ENCODE measurements at regions not wholly inside any gene's neighbourhood (a gene's known extent, or its start where the extent isn't known, plus 50 kb on each side); places are given as distances from the start of the nearest gene placed in this dataset.

DNA sequence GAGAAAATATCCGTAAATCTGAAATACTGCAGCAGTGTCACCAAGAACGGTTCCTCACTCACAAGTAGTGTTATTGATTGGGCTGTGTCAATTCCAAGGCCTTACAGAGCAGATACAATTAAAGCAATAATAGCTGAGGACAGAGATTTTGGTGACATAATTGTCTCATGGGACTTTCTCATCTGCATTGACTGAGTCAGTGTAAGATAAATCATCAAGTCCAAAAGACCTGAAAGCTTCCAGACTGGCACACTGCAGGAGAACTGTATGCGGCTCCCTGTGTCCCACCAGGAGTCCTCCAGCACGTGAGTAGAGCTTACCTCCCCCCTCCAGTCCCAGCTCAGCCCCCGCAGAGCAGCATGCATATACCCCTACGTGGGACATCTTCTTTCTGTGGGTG lies 655.2 kb upstream of the ARID1B start:
- Histone ChIP-seq H3K27ac (no peak overlapping the region), H3K4me1 (no peaks in the 10 kb centered on the region), H3K4me3 (no peak overlapping the region)

DNA sequence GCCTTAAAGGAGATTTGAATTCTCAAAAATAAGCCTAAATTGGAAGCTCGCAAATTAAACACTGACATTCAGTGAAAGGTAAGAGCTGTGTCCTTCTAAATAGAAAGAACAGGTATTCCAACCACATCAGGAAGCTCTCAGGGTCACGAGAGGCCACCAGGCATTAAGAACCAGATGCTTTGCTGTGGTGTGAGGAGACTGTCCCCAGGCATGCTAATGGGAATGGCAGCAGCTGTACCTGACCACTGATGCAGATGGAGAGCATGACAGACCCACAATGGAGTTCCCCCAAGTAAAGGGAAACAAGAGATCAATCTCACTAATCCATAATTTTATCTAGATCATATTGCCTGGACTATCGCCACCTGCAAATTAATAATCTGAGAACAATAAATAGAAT lies 658.9 kb upstream of the NOX3 start:
- H3K4me1 ChIP-seq: no peaks in the 10 kb centered on the region
- no peak for TF ChIP-seq EZH2 (IDR thresholded peaks at IDR 0.05)
- no peak for TF ChIP-seq EZH2phosphoT487 (IDR thresholded peaks at IDR 0.05)
- TF ChIP-seq, protein P1, sequence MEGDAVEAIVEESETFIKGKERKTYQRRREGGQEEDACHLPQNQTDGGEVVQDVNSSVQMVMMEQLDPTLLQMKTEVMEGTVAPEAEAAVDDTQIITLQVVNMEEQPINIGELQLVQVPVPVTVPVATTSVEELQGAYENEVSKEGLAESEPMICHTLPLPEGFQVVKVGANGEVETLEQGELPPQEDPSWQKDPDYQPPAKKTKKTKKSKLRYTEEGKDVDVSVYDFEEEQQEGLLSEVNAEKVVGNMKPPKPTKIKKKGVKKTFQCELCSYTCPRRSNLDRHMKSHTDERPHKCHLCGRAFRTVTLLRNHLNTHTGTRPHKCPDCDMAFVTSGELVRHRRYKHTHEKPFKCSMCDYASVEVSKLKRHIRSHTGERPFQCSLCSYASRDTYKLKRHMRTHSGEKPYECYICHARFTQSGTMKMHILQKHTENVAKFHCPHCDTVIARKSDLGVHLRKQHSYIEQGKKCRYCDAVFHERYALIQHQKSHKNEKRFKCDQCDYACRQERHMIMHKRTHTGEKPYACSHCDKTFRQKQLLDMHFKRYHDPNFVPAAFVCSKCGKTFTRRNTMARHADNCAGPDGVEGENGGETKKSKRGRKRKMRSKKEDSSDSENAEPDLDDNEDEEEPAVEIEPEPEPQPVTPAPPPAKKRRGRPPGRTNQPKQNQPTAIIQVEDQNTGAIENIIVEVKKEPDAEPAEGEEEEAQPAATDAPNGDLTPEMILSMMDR (IDR thresholded peaks at IDR 0.05): no peak
- H3K9ac ChIP-seq: no peak overlapping the region
- Mint-ChIP-seq H3K36me3 (no peaks in the 10 kb centered on the region), H3K9me3 (no peaks in the 10 kb centered on the region), H3K27ac (no peak overlapping the region), H3K27me3 (ENCODE audit: insufficient read depth, low read depth) (peaks cover 6% of the 10 kb centered on the region), H3K4me3 (no peak overlapping the region), H3K4me1 (no peaks in the 10 kb centered on the region)
- H3F3A ChIP-seq (ENCODE audit: low read depth): no peaks in the 10 kb centered on the region
- H3K4me2 ChIP-seq: no peak overlapping the region
- no peak overlapping the region for H3K27ac ChIP-seq
- DNase-seq (ENCODE audit: low spot score): no peak
- no peaks in the 10 kb centered on the region for H3K36me3 ChIP-seq
- no peaks in the 10 kb centered on the region for H3K79me2 ChIP-seq (ENCODE audit: low read depth)
- no peaks in the 10 kb centered on the region for H3K9me3 ChIP-seq (ENCODE audit: low read depth)
- H2AFZ ChIP-seq (replicated peaks): no peak overlapping the region
- H4K20me1 ChIP-seq (ENCODE audit: low read depth): no peaks in the 10 kb centered on the region
- H3K27me3 ChIP-seq: no peaks in the 10 kb centered on the region
- H3K4me3 ChIP-seq: no peak overlapping the region

More for the DNA sequence above, 655.2 kb upstream of the ARID1B start:
- Mint-ChIP-seq H3K27me3 (ENCODE audit: insufficient read depth, low read depth) (peaks cover 4% of the 10 kb centered on the region), H3K36me3 (no peaks in the 10 kb centered on the region), H3K4me1 (no peaks in the 10 kb centered on the region), H3K4me3 (no peak overlapping the region), H3K27ac (no peak overlapping the region), H3K9me3 (no peaks in the 10 kb centered on the region)
- TF ChIP-seq EZH2phosphoT487 (IDR thresholded peaks at IDR 0.05): no peak
- TF ChIP-seq EZH2 (IDR thresholded peaks at IDR 0.05): no peak
- TF ChIP-seq, protein P1 (IDR thresholded peaks at IDR 0.05): no peak
- H3F3A ChIP-seq (ENCODE audit: low read depth): no peaks in the 10 kb centered on the region
- no peaks in the 10 kb centered on the region for H3K9me3 ChIP-seq (ENCODE audit: low read depth)
- no peak overlapping the region for H3K4me2 ChIP-seq
- no peak overlapping the region for H3K9ac ChIP-seq
- no peaks in the 10 kb centered on the region for H3K79me2 ChIP-seq (ENCODE audit: low read depth)
- no peak overlapping the region for H2AFZ ChIP-seq (replicated peaks)
- no peak for DNase-seq (ENCODE audit: low spot score)
- H3K27me3 ChIP-seq: no peaks in the 10 kb centered on the region
- H4K20me1 ChIP-seq (ENCODE audit: low read depth): no peaks in the 10 kb centered on the region
- H3K36me3 ChIP-seq: no peaks in the 10 kb centered on the region

DNA sequence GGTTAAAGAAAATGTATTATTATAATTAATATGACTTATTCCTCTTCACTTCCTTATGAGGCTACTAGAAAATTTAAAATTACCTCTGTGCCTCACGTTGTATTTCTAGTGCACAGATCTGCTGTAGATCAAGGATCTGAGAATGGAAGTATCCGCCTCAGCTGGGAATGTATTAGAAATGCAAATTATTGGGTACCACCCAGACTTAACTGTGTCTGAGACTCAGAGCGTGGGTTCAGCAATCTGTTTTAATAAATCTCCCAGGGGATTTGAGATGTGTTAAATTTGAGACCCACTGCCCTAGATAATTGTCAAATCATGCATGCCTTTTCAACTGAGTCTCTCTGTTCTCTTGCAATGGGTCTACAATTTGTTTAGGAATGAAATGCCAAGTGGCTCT lies 658.0 kb upstream of the NOX3 start:
- no peaks in the 10 kb centered on the region for H3K4me1 Mint-ChIP-seq
- Histone ChIP-seq H3K27me3 (no peaks in the 10 kb centered on the region), H3K4me1 (no peaks in the 10 kb centered on the region), H3K9ac (no peak overlapping the region), H3K4me3 (no peak overlapping the region), H2AFZ (replicated peaks) (no peak overlapping the region), H3K27ac (no peak overlapping the region), H3K36me3 (no peaks in the 10 kb centered on the region), H3K9me3 (ENCODE audit: low read depth) (no peaks in the 10 kb centered on the region), H4K20me1 (ENCODE audit: low read depth) (no peaks in the 10 kb centered on the region), H3K4me2 (no peak overlapping the region), H3F3A (ENCODE audit: low read depth) (no peaks in the 10 kb centered on the region), H3K79me2 (ENCODE audit: low read depth) (no peaks in the 10 kb centered on the region)
- H3K27ac Mint-ChIP-seq: no peak overlapping the region
- H3K27me3 Mint-ChIP-seq (ENCODE audit: insufficient read depth, low read depth): peaks cover 3% of the 10 kb centered on the region
- H3K36me3 Mint-ChIP-seq: no peaks in the 10 kb centered on the region
- no peaks in the 10 kb centered on the region for H3K9me3 Mint-ChIP-seq
- no peak for DNase-seq (ENCODE audit: low spot score)
- TF ChIP-seq EZH2 (IDR thresholded peaks at IDR 0.05) (no peak), EZH2phosphoT487 (IDR thresholded peaks at IDR 0.05) (no peak)
- TF ChIP-seq, protein P1 (IDR thresholded peaks at IDR 0.05): no peak
- no peak overlapping the region for H3K4me3 Mint-ChIP-seq

All from neural progenitor cell (in vitro differentiated cells).